NCI-H748 (cell line): ENCODE measurements at regions not wholly inside any gene's neighbourhood (a gene's known extent, or its start where the extent isn't known, plus 50 kb on each side); places are given as distances from the start of the nearest gene placed in this dataset.

Experiments
- DNase-seq: peaks from one replicate; lab custom pipeline; 2025; ENCODE audit not compliant: unreplicated experiment; lab: John Stamatoyannopoulos, UW

DNA sequence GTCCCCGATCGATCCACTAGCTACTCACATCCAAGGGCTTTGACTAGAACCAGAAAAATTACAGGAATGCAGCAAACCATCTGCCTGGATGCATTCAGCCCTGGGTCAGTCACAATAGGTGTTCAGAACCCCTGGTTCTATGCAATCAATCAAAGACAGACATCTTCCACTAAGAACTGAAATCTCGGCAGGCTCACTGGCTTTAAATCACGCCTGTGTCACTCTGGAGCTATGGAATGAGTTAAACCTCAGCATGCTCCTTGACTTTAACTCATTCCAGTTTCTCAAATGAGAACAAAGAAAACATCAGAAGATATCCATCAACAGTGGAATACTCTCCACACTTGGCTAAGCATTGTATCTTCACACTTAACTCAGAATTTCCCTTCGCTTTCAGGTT lies 68.1 kb upstream of the SPTBN1 start:
- no peak for DNase-seq

GRCh38 chr2:54392555-54393324 lies 63.4 kb upstream of the SPTBN1 start:
- no peak for DNase-seq

DNA sequence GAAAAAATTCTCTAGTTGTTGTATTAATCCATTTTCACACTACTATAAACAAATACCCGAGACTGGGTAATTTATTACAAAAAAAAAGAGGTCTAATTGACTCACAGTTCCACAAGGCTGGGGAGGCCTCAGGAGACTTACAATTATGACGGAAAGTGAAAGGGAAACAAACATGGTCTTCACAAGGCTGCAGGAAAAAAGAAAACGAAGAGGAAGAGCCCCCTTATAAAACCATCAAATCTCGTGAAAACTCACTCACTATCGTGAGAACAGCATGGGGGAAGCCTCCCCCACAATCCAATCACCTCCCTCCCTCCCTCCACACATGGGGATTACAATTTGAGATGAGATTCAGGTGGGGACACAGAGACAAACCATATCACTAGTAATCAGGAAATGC lies 61.7 kb upstream of the SPTBN1 start:
- no peak for DNase-seq

GRCh38 chr2:54396107-54396506 lies 60.0 kb upstream of the SPTBN1 start:
- DNase-seq = no peak

DNA sequence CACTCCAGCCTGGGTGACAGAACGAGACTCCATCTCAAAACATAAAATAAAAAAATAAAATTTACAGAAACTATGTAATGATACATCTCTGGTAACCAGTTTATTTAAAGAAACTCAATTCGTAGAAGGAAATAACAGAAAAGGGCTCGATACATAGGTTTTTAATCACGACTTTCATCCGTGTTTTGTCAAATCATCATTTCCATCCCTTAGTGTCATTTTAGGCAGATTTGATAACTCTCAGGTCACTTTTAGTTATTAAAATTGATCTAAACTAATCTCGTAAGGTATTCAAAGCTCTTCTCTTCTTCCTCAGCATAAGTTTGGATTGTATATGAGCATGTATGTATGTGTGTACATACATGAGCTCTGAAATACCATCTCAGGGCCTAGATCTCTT lies 59.3 kb upstream of the SPTBN1 start:
- no peak for DNase-seq

GRCh38 chr2:54397426-54397825 lies 58.7 kb upstream of the SPTBN1 start:
- DNase-seq = no peak

DNA sequence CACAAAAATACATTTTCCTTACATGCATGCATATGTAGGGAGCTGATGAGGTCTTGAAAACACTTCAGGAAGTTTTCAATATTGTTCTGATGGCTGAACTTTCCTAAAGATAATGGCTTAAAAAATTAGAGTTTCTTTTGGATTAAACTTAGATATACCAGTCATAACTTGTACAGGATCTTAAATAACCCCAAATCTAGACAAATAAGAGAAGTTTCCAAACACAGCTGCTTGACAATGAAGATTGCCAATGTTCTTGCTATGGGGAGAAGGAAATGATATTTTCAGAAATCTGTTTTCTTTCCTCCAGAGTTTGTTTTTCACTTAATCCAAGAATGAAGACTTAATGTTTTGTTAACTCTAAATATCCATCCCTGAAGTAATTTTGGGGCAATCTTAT lies 54.6 kb upstream of the SPTBN1 start:
- no peak for DNase-seq

DNA sequence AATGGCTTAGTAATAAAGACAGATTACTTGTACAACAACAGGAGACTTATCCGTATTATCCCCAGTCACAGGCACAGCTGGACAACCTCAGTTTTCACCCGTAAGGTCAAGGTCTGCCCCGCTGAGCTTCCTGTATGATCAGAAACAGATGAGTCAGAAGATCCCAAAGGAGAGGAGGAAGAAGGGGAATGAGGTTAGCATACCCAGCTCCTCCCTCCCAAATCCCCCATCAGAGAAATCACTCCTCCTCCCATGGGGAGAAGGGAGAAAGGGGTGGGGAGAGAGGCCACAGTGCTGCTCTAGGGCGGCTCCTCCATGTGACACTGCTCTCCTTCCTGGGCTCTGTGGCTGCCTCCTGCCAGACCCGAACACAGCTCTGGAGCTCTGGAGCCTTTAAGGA lies 53.8 kb upstream of the SPTBN1 start:
- DNase-seq = no peak

DNA sequence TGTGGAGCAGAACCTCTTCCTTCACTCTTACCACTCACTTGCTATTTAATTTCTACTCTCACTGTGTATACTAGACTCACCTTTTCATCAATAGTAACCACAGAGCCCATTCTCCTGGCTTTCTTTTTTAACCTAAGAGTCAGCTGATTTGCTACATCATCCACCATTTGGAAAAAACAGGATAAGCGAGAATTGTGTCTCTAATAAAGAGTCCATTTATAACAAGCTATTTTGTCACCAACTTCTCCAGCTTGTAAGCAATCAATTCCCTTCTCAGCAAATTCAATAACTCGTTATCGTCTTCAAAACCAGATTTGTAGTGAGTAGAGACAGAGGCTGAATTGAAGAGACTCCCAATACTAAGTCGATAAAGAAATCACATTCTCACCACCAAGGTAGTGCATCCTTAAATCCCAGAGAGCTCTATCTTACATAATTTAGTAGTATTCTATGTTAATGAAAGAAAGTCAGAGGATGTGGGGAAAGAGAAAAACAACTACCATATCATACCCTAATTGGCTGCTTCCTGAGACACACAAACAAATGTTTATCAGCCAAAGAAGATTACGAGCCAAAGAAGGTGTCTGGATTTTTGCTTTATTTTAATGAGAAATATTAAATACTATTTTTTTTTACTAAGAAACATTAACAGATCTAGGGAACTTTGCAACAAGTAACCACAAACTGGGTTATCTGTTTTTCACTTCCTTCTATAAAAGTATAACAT lies 52.5 kb upstream of the SPTBN1 start:
- no peak for DNase-seq

- no peak for DNase-seq
Observed at GRCh38 chr2:54404270-54404669, 51.9 kb upstream of the SPTBN1 start.

- no peak for DNase-seq
Observed at GRCh38 chr2:54406031-54406430, 50.1 kb upstream of the SPTBN1 start.
